A549 (cell line): ENCODE measurements at regions not wholly inside any gene's neighbourhood (a gene's known extent, or its start where the extent isn't known, plus 50 kb on each side); places are given as distances from the start of the nearest gene placed in this dataset.

Experiments used
- BHLHE40 ChIP-seq: IDR thresholded peaks from 2 replicates; pipeline ENCODE4 v1.6.1; 2012; ENCODE audit warnings: low read depth, low read length, inconsistent platforms
- ESRRA ChIP-seq: fragments of 150-350 bp; IDR thresholded peaks from 2 replicates; pipeline ENCODE4 v1.6.1; 2014; ENCODE audit warnings: mild to moderate bottlenecking, low read length, borderline replicate concordance
- HOXA7 ChIP-seq: fragments of 250-450 bp; sonication (Bioruptor Pico); IDR thresholded peaks from 2 replicates; pipeline ENCODE4 v1.5.0; 2020; ENCODE audit warnings: mild to moderate bottlenecking, moderate library complexity
- JUN ChIP-seq, 2 experiments: fragments of >200 bp; sonication (Bioruptor Twin); formaldehyde crosslinking; IDR thresholded peaks; 2 replicates in 1 of 2; 3 replicates in 1 of 2; pipeline ENCODE4 v1.6.1; 2016 to 2017
- NR3C1 ChIP-seq: fragments of >200 bp; sonication (Bioruptor Twin); formaldehyde crosslinking; IDR thresholded peaks from 3 replicates; pipeline ENCODE4 v1.6.1; 2017
- PHF8 ChIP-seq: fragments of 200-600 bp; sonication (generic); IDR thresholded peaks from 2 replicates; pipeline ENCODE4 v1.6.1; 2016; ENCODE audit warnings: low read depth, mild to moderate bottlenecking, antibody characterized with exemption, moderate library complexity, borderline replicate concordance
- POLR2A ChIP-seq: IDR thresholded peaks from 2 replicates; pipeline ENCODE4 v1.6.1; 2012; ENCODE audit warnings: mild to moderate bottlenecking, low read length
- TF ChIP-seq, protein P1 (sequence below): fragments of >200 bp; sonication (Bioruptor Twin); formaldehyde crosslinking; IDR thresholded peaks from 3 replicates; pipeline ENCODE4 v1.5.1; 2016
- TF ChIP-seq, protein P2 (sequence below): fragments of >200 bp; sonication (Bioruptor Twin); formaldehyde crosslinking; IDR thresholded peaks from 2 replicates; pipeline ENCODE4 v1.6.1; 2016
- TF ChIP-seq, protein P3 (sequence below): fragments of 450-650 bp; IDR thresholded peaks from 2 replicates; pipeline ENCODE4 v1.6.1; 2014; ENCODE audit warnings: antibody characterized with exemption
- TF ChIP-seq, protein P4 (sequence below): IDR thresholded peaks from 2 replicates; pipeline ENCODE4 v1.6.1; 2012

DNA sequence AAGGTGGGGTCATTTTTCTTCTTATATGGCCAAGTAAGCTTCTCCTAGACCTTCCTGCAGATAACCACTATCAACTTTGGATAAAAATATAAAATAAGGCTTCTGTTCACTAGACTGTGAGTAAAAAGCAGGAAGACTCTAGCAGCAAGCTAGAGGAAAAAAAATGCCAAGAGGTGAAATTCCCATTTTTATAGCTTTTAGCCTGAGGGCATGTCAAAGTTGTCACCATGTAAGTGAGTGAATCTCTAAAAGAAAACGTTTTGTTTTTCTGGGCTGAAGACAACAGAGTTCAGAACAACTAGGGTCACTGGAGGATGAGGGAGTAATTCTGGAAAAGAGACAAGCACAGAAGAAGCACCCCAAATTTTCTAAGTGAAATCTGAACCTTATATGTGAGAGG, 143.9 kb upstream of the DIO3 start:
- TF ChIP-seq JUN (IDR thresholded peaks at IDR 0.05) (no peak), POLR2A (no peak), ESRRA (no peak), HOXA7 (CRISPR knock-in tag) (no peak), BHLHE40 (no peak), NR3C1 (no peak), PHF8 (no peak)
- TF ChIP-seq, protein P1, sequence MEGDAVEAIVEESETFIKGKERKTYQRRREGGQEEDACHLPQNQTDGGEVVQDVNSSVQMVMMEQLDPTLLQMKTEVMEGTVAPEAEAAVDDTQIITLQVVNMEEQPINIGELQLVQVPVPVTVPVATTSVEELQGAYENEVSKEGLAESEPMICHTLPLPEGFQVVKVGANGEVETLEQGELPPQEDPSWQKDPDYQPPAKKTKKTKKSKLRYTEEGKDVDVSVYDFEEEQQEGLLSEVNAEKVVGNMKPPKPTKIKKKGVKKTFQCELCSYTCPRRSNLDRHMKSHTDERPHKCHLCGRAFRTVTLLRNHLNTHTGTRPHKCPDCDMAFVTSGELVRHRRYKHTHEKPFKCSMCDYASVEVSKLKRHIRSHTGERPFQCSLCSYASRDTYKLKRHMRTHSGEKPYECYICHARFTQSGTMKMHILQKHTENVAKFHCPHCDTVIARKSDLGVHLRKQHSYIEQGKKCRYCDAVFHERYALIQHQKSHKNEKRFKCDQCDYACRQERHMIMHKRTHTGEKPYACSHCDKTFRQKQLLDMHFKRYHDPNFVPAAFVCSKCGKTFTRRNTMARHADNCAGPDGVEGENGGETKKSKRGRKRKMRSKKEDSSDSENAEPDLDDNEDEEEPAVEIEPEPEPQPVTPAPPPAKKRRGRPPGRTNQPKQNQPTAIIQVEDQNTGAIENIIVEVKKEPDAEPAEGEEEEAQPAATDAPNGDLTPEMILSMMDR = no peak
- TF ChIP-seq, protein P2, sequence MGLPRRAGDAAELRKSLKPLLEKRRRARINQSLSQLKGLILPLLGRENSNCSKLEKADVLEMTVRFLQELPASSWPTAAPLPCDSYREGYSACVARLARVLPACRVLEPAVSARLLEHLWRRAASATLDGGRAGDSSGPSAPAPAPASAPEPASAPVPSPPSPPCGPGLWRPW = no peak
- TF ChIP-seq, protein P3, sequence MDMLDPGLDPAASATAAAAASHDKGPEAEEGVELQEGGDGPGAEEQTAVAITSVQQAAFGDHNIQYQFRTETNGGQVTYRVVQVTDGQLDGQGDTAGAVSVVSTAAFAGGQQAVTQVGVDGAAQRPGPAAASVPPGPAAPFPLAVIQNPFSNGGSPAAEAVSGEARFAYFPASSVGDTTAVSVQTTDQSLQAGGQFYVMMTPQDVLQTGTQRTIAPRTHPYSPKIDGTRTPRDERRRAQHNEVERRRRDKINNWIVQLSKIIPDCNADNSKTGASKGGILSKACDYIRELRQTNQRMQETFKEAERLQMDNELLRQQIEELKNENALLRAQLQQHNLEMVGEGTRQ = no peak
- TF ChIP-seq, protein P4, sequence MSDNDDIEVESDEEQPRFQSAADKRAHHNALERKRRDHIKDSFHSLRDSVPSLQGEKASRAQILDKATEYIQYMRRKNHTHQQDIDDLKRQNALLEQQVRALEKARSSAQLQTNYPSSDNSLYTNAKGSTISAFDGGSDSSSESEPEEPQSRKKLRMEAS = no peak
